HL-60 (cell line): ENCODE measurements at regions not wholly inside any gene's neighbourhood (a gene's known extent, or its start where the extent isn't known, plus 50 kb on each side); places are given as distances from the start of the nearest gene placed in this dataset.

Experiments
- DNase-seq, 2 experiments: peaks; one replicate each; pipeline ENCODE4 v3.0.0-alpha.2; 2010 to 2020; ENCODE audit warnings: low read depth in 1 of 2, low spot score in 1 of 2
- H3K27ac ChIP-seq: fragments of 250-450 bp; sonication (Bioruptor Pico); replicated peaks from 2 replicates; pipeline ENCODE4 v1.5.1; 2020; ENCODE audit warnings: mild to moderate bottlenecking, moderate library complexity
- H3K27me3 ChIP-seq: fragments of 250-450 bp; sonication (Bioruptor Pico); 2 replicates; pipeline ENCODE4 v1.5.1; 2021; ENCODE audit warnings: mild to moderate bottlenecking, moderate library complexity; ENCODE audit not compliant: insufficient read depth, poor library complexity, severe bottlenecking
- H3K4me3 ChIP-seq: replicated peaks from 2 replicates; pipeline ENCODE4 v1.5.1; 2011; ENCODE audit warnings: mild to moderate bottlenecking, control low read depth, low read length; ENCODE audit not compliant: insufficient read depth
- CTCF ChIP-seq: IDR thresholded peaks from one replicate; pipeline ENCODE4 v1.5.1; 2011; ENCODE audit warnings: low read length, control low read depth, inconsistent platforms; ENCODE audit not compliant: insufficient read depth
- GABPA ChIP-seq: IDR thresholded peaks from 2 replicates; pipeline ENCODE4 v1.6.1; 2012; ENCODE audit warnings: low read depth
- POLR2AphosphoS5 ChIP-seq: IDR thresholded peaks from 2 replicates; pipeline ENCODE4 v1.6.1; 2012; ENCODE audit warnings: low read depth
- REST ChIP-seq: IDR thresholded peaks from 2 replicates; pipeline ENCODE4 v1.6.1; 2012; ENCODE audit warnings: low read depth; ENCODE audit not compliant: insufficient replicate concordance
- SPI1 ChIP-seq: IDR thresholded peaks from 2 replicates; pipeline ENCODE4 v1.6.1; 2012; ENCODE audit warnings: low read depth, mild to moderate bottlenecking, borderline replicate concordance

GRCh38 chr2:19687017-19687659 lies 214.6 kb downstream of the TTC32 start:
- Histone ChIP-seq H3K27ac (no peak overlapping the region), H3K4me3 (no peak overlapping the region), H3K27me3 (no peaks in the 10 kb centered on the region)
- no peak for DNase-seq
- TF ChIP-seq CTCF (no peak), REST (no peak), POLR2AphosphoS5 (no peak), GABPA (no peak), SPI1 (no peak)

- no peak overlapping the region for H3K27ac ChIP-seq
- no peak overlapping the region for H3K4me3 ChIP-seq
- no peak for DNase-seq
- TF ChIP-seq SPI1 (no peak), CTCF (no peak), POLR2AphosphoS5 (no peak), REST (no peak), GABPA (no peak)
- H3K27me3 ChIP-seq = no peaks in the 10 kb centered on the region
Measured at GRCh38 chr2:19686439-19686838, 215.3 kb downstream of the TTC32 start.

GRCh38 chr2:19685731-19686130 lies 216.1 kb downstream of the TTC32 start:
- no peak for DNase-seq

More at GRCh38 chr2:19685731-19686130, 216.1 kb downstream of the TTC32 start:
- no peak for TF ChIP-seq REST
- TF ChIP-seq GABPA = no peak
- TF ChIP-seq POLR2AphosphoS5 = no peak
- no peak for TF ChIP-seq CTCF
- TF ChIP-seq SPI1 = no peak
- H3K27me3 ChIP-seq = no peaks in the 10 kb centered on the region
- no peak overlapping the region for H3K27ac ChIP-seq
- H3K4me3 ChIP-seq = no peak overlapping the region
